DND-41 (cell line): ENCODE measurements at regions not wholly inside any gene's neighbourhood (a gene's known extent, or its start where the extent isn't known, plus 50 kb on each side); places are given as distances from the start of the nearest gene placed in this dataset.

ENCODE experiments used
- CTCF ChIP-seq: IDR thresholded peaks from 2 replicates; pipeline ENCODE4 v1.5.1; 2012; ENCODE audit warnings: borderline replicate concordance, low read length, moderate library complexity, mild to moderate bottlenecking; ENCODE audit not compliant: poor library complexity, severe bottlenecking; ENCODE audit errors: extremely low read depth
- EZH2 ChIP-seq: IDR thresholded peaks from 3 replicates; pipeline ENCODE4 v1.6.1; 2012; ENCODE audit warnings: borderline replicate concordance, low read depth, mild to moderate bottlenecking, moderate library complexity, low read length, inconsistent platforms; ENCODE audit not compliant: severe bottlenecking

GRCh38 chrX:6468706-6469105, 66.2 kb downstream of the VCX3A start:
- TF ChIP-seq CTCF = no peak
- TF ChIP-seq EZH2 = no peak
